Activated B cell treated with CpG ODN at 0.5 μM for 24 hours (primary cell): ENCODE measurements at regions not wholly inside any gene's neighbourhood (a gene's known extent, or its start where the extent isn't known, plus 50 kb on each side); places are given as distances from the start of the nearest gene placed in this dataset.

ENCODE experiments used
- ATAC-seq: fragments of 200-7000 bp; cut with Tn5 transposase; one replicate; pipeline ENCODE4 v1.10.0; 2021; ENCODE audit warnings: low read depth, mild to moderate bottlenecking, moderate library complexity
- CTCF ChIA-PET: fragments of 350-600 bp; sonication (Branson Sonifier 250); formaldehyde crosslinking; loops from one replicate; lab custom pipeline; 2021; ENCODE audit warnings: antibody characterized with exemption; lab: Charles Lee
- POLR2A ChIA-PET: fragments of 350-600 bp; sonication (Branson Sonifier 250); formaldehyde crosslinking; loops from one replicate; lab custom pipeline; 2021; ENCODE audit warnings: antibody characterized with exemption; lab: Charles Lee
- DNase-seq: peaks from one replicate; pipeline ENCODE4 v3.0.0; 2022
- H3K27ac Mint-ChIP-seq: one replicate; pipeline ENCODE4 v1.8.0; 2020; ENCODE audit warnings: mixed read lengths
- H3K27me3 Mint-ChIP-seq: one replicate; pipeline ENCODE4 v1.8.0; 2021; ENCODE audit warnings: mixed read lengths
- H3K36me3 Mint-ChIP-seq: one replicate; pipeline ENCODE4 v1.8.0; 2021; ENCODE audit warnings: low read depth, mixed read lengths
- H3K4me1 Mint-ChIP-seq: one replicate; pipeline ENCODE4 v1.8.0; 2021; ENCODE audit warnings: mixed read lengths
- H3K4me3 Mint-ChIP-seq: one replicate; pipeline ENCODE4 v1.8.0; 2020; ENCODE audit warnings: mild to moderate bottlenecking, mixed read lengths
- H3K9me3 Mint-ChIP-seq: one replicate; pipeline ENCODE4 v1.8.0; 2020; ENCODE audit warnings: mixed read lengths
- intact Hi-C: fragments of 100-400 bp; cut with micrococcal nuclease; formaldehyde crosslinking; loops from one replicate; pipeline ENCODE4 v1.15.1; 2024
- TF ChIP-seq, protein P1 (sequence below): fragments of 200-600 bp; IDR thresholded peaks from one replicate; pipeline ENCODE4 v1.8.0; 2022; ENCODE audit warnings: antibody characterized with exemption, mild to moderate bottlenecking

GRCh38 chr15:69958496-69959084, 139.1 kb downstream of the TLE3 start:
- no peaks in the 10 kb centered on the region for H3K9me3 Mint-ChIP-seq
- peaks cover 11% of the 10 kb centered on the region for H3K27me3 Mint-ChIP-seq
- intact Hi-C loops = loop anchor here (5.0 kb wide), 2 partner anchors 76 to 231 kb away; no protein-coding TSS in a partner anchor
- H3K36me3 Mint-ChIP-seq = no peaks in the 10 kb centered on the region
- ChIA-PET CTCF (no interaction called here), POLR2A (no interaction called here)
- no peak for DNase-seq
- no peak overlapping the region for H3K4me3 Mint-ChIP-seq
- no peak overlapping the region for H3K27ac Mint-ChIP-seq
- H3K4me1 Mint-ChIP-seq = peaks cover 7% of the 10 kb centered on the region
- peak; percentile 31 for ATAC-seq
- TF ChIP-seq, protein P1, sequence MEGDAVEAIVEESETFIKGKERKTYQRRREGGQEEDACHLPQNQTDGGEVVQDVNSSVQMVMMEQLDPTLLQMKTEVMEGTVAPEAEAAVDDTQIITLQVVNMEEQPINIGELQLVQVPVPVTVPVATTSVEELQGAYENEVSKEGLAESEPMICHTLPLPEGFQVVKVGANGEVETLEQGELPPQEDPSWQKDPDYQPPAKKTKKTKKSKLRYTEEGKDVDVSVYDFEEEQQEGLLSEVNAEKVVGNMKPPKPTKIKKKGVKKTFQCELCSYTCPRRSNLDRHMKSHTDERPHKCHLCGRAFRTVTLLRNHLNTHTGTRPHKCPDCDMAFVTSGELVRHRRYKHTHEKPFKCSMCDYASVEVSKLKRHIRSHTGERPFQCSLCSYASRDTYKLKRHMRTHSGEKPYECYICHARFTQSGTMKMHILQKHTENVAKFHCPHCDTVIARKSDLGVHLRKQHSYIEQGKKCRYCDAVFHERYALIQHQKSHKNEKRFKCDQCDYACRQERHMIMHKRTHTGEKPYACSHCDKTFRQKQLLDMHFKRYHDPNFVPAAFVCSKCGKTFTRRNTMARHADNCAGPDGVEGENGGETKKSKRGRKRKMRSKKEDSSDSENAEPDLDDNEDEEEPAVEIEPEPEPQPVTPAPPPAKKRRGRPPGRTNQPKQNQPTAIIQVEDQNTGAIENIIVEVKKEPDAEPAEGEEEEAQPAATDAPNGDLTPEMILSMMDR = no peak

GRCh38 chr15:69962561-69962960, 135.2 kb downstream of the TLE3 start:
- Mint-ChIP-seq H3K4me1 (peaks cover 7% of the 10 kb centered on the region), H3K4me3 (no peak overlapping the region), H3K27me3 (peaks cover 11% of the 10 kb centered on the region), H3K27ac (no peak overlapping the region), H3K36me3 (no peaks in the 10 kb centered on the region), H3K9me3 (no peaks in the 10 kb centered on the region)
- ChIA-PET CTCF (no interaction called here), POLR2A (no interaction called here)
- ATAC-seq (no peak), DNase-seq (no peak)
- TF ChIP-seq, protein P1 = no peak
- intact Hi-C loops = no loop called here

GRCh38 chr15:69963385-69963784, 134.3 kb downstream of the TLE3 start:
- Mint-ChIP-seq H3K27me3 (peaks cover 14% of the 10 kb centered on the region), H3K4me3 (no peak overlapping the region), H3K27ac (no peak overlapping the region), H3K4me1 (peaks cover under 1% of the 10 kb centered on the region), H3K9me3 (no peaks in the 10 kb centered on the region), H3K36me3 (no peaks in the 10 kb centered on the region)
- TF ChIP-seq, protein P1 = no peak
- intact Hi-C loops = no loop called here
- ChIA-PET POLR2A (no interaction called here), CTCF (no interaction called here)
- no peak for ATAC-seq
- no peak for DNase-seq

- ATAC-seq = no peak
- TF ChIP-seq, protein P1 = no peak
- DNase-seq = no peak
- H3K4me1 Mint-ChIP-seq = no peaks in the 10 kb centered on the region
- intact Hi-C loops = no loop called here
- ChIA-PET CTCF (interaction anchor here (1.5 kb wide), 1 partner anchor 11 kb away, joined by 3 read pairs; no protein-coding TSS in a partner anchor), POLR2A (no interaction called here)
- H3K4me3 Mint-ChIP-seq = no peak overlapping the region
- H3K36me3 Mint-ChIP-seq = no peaks in the 10 kb centered on the region
- H3K27me3 Mint-ChIP-seq = peaks cover 37% of the 10 kb centered on the region
- no peak overlapping the region for H3K27ac Mint-ChIP-seq
- H3K9me3 Mint-ChIP-seq = no peaks in the 10 kb centered on the region
Measured at GRCh38 chr15:69971771-69972170, 125.9 kb downstream of the TLE3 start.

DNA sequence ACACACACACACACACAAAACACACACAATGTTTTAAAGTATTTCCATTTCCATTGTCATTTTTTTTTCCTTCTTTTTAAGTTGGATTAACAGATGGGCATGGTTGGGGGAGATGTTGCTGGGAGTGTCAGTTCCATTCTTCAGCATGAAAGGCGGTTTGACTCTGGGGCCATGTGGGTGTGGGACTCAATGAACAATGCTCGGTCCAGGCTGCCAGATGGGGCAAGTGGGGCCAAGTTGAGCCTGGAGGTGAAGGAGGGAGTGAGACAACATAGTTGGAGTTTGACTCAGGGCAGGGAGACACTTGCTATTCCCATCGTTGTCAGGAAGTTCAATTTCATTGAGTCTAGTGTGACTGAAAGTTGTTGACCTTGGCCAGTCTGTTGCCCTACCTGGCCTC, 125.3 kb downstream of the TLE3 start:
- no peak for ATAC-seq
- peaks cover 37% of the 10 kb centered on the region for H3K27me3 Mint-ChIP-seq
- no peak for DNase-seq
- intact Hi-C loops = no loop called here
- no peaks in the 10 kb centered on the region for H3K36me3 Mint-ChIP-seq
- TF ChIP-seq, protein P1 = no peak
- no peak overlapping the region for H3K27ac Mint-ChIP-seq
- no peaks in the 10 kb centered on the region for H3K9me3 Mint-ChIP-seq
- POLR2A ChIA-PET = interaction anchor here (1.1 kb wide), 1 partner anchor 211 kb away, joined by 8 read pairs; no protein-coding TSS in a partner anchor
- no peak overlapping the region for H3K4me3 Mint-ChIP-seq
- no peaks in the 10 kb centered on the region for H3K4me1 Mint-ChIP-seq
- CTCF ChIA-PET = interaction anchor here (1.5 kb wide), 1 partner anchor 10 kb away, joined by 3 read pairs; no protein-coding TSS in a partner anchor
